BJ (cell line): ENCODE measurements at regions not wholly inside any gene's neighbourhood (a gene's known extent, or its start where the extent isn't known, plus 50 kb on each side); places are given as distances from the start of the nearest gene placed in this dataset. TPM values are rescaled to one million over a fixed set of nuclear protein-coding genes. Genes with fewer than 3 reads are reported as not detected.

Experiments
- CTCF ChIA-PET: fragments of 350-600 bp; formaldehyde crosslinking; extraction: SDS; loops from one replicate; lab custom pipeline; 2021; ENCODE audit warnings: antibody characterized with exemption, inconsistent platforms; lab: Yijun Ruan, JAX
- POLR2A ChIA-PET: fragments of 300-600 bp; sonication (Branson Sonifier 250); formaldehyde crosslinking; extraction: SDS; loops from one replicate; lab custom pipeline; 2021; ENCODE audit warnings: antibody characterized with exemption; lab: Charles Lee
- DNase-seq: peaks from one replicate; pipeline ENCODE4 v3.0.0-alpha.2; 2011; ENCODE audit warnings: low read depth
- H3K27me3 ChIP-seq: 2 replicates; pipeline ENCODE4 v1.6.0; 2011; ENCODE audit warnings: low read length; ENCODE audit not compliant: control insufficient read depth, insufficient read depth
- H3K36me3 ChIP-seq: 2 replicates; pipeline ENCODE4 v1.5.1; 2011; ENCODE audit warnings: low read length; ENCODE audit not compliant: control insufficient read depth, insufficient read depth
- H3K4me3 ChIP-seq: 2 replicates; pipeline ENCODE4 v1.5.1; 2011; ENCODE audit warnings: low read depth, mild to moderate bottlenecking, control low read depth, low read length
- CTCF ChIP-seq: IDR thresholded peaks from 2 replicates; pipeline ENCODE4 v1.5.1; 2011; ENCODE audit warnings: low read depth, mild to moderate bottlenecking, control low read depth, inconsistent platforms, low read length, moderate library complexity; ENCODE audit not compliant: insufficient read depth
- small RNA-seq: library from RNA; depleted of rRNA; stranded (forward); fragments of <200 nt; gene quantifications from one replicate; pipeline ENCODE3, GENCODE V24; 2012; ENCODE audit warnings: low replicate concordance, low read depth; ENCODE audit not compliant: insufficient read length

DNA sequence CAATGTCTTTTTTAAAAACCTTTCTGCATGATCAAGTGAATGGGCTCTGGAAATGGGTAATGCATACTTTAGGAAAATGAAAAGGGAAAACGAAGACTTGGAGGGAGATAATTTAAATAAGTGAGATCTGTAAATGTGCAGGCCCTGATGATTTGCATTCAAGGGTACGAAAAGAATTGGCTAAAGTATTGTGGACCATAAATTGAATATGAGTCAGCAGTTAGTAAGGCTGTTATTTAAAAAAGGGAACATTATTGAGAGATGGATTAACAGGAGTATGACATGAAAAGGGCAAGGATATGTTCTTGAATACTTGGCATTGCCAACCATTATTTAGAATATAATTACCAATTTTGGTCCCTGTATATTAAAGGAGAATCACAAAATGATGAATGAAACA lies 125.5 kb downstream of the GPAT3 start:
- ChIA-PET CTCF (no interaction called here), POLR2A (no interaction called here)
- no peak for TF ChIP-seq CTCF
- H3K36me3 ChIP-seq, result no peaks in the 10 kb centered on the region
- no peaks in the 10 kb centered on the region for H3K27me3 ChIP-seq
- no peak for DNase-seq
- no peak overlapping the region for H3K4me3 ChIP-seq

- no peak overlapping the region for H3K4me3 ChIP-seq
- POLR2A ChIA-PET, result no interaction called here
- no peak for TF ChIP-seq CTCF
Observed at GRCh38 chr4:83660578-83660977, 124.7 kb downstream of the GPAT3 start.

DNA sequence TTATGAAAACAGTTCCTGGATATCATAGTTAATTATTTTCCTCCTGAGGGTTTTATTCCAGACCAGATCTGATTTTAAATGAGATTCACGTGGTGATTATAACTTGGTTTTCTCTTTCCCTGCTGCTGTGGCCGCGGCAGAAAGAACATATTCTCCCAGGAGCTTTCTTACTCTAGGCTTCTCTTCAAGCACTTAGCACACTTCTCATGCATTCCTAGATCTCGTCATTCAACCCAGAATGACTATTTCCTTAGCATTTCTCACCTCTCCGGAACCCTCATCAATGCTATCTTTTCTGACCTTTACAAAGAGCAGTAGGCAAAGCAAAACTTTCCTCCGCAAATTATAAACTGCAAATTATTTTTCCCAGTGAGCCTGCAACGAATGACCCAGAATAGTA lies 122.9 kb downstream of the GPAT3 start:
- H3K36me3 ChIP-seq, result no peaks in the 10 kb centered on the region
- no peak for DNase-seq
- ChIA-PET POLR2A (no interaction called here), CTCF (interaction anchor here (0.8 kb wide), 1 partner anchor 14 kb away, joined by 3 read pairs; no protein-coding TSS in a partner anchor)
- H3K27me3 ChIP-seq, result no peaks in the 10 kb centered on the region; the same call in 1 of the 2 replicates
- no peak overlapping the region for H3K4me3 ChIP-seq
- TF ChIP-seq CTCF, result no peak

More at GRCh38 chr4:83660578-83660977, 124.7 kb downstream of the GPAT3 start:
- no peak for DNase-seq
- no peaks in the 10 kb centered on the region for H3K27me3 ChIP-seq
- H3K36me3 ChIP-seq, result no peaks in the 10 kb centered on the region
- CTCF ChIA-PET, result no interaction called here

- Histone ChIP-seq H3K27me3 (no peaks in the 10 kb centered on the region; the same call in 1 of the 2 replicates), H3K4me3 (no peak overlapping the region), H3K36me3 (no peaks in the 10 kb centered on the region)
- DNase-seq, result no peak
- TF ChIP-seq CTCF, result no peak
- CTCF ChIA-PET, result interaction anchor here (0.7 to 0.9 kb wide), 2 partner anchors 11 to 148 kb away, joined by 3 to 4 read pairs; no protein-coding TSS in a partner anchor
- POLR2A ChIA-PET, result no interaction called here
Observed at GRCh38 chr4:83657336-83657735, 121.4 kb downstream of the GPAT3 start.

Small RNA genes lying in the stretch of these regions (small RNA-seq; reads per million reads assigned to genes)
- gene RNU6-774P, result not detected
